ENCODE measurements at regions not wholly inside any gene's neighbourhood (a gene's known extent, or its start where the extent isn't known, plus 50 kb on each side); places are given as distances from the start of the nearest gene placed in this dataset.

- no peaks in the 10 kb centered on the region for H3K27me3 Mint-ChIP-seq
- no peaks in the 10 kb centered on the region for H3K4me1 Mint-ChIP-seq (ENCODE audit: low read depth)
- H3K36me3 Mint-ChIP-seq (ENCODE audit: low read depth) = no peaks in the 10 kb centered on the region
- POLR2A ChIA-PET = interaction anchor here (0.7 kb wide), 1 partner anchor 11 kb away, joined by 4 read pairs; no protein-coding TSS in a partner anchor
- H3K27ac Mint-ChIP-seq = no peak overlapping the region
- DNase-seq (no peak), ATAC-seq (no peak)
- intact Hi-C loops (cut with micrococcal nuclease) = no loop called here
- CTCF ChIA-PET = no interaction called here
- no peak overlapping the region for H3K4me3 Mint-ChIP-seq
- no peak for TF ChIP-seq CTCF (IDR thresholded peaks at IDR 0.05)
- H3K9me3 Mint-ChIP-seq = peaks cover 3% of the 10 kb centered on the region
Observed at GRCh38 chr13:86135856-86136255, 336.6 kb upstream of the SLITRK6 start.

GRCh38 chr13:86121881-86122280 lies 322.7 kb upstream of the SLITRK6 start:
- no peak for DNase-seq
- TF ChIP-seq CTCF (IDR thresholded peaks at IDR 0.05) = no peak
- Mint-ChIP-seq H3K4me1 (ENCODE audit: low read depth) (no peaks in the 10 kb centered on the region), H3K9me3 (peaks cover 9% of the 10 kb centered on the region), H3K36me3 (ENCODE audit: low read depth) (no peaks in the 10 kb centered on the region), H3K27me3 (no peaks in the 10 kb centered on the region), H3K27ac (no peak overlapping the region), H3K4me3 (no peak overlapping the region)
- CTCF ChIA-PET = no interaction called here
- intact Hi-C loops (cut with micrococcal nuclease) = no loop called here
- POLR2A ChIA-PET = no interaction called here
- no peak for ATAC-seq

GRCh38 chr13:86109107-86109506 lies 309.9 kb upstream of the SLITRK6 start:
- Mint-ChIP-seq H3K36me3 (ENCODE audit: low read depth) (no peaks in the 10 kb centered on the region), H3K4me1 (ENCODE audit: low read depth) (no peaks in the 10 kb centered on the region), H3K4me3 (no peak overlapping the region), H3K9me3 (peaks cover 28% of the 10 kb centered on the region), H3K27me3 (no peaks in the 10 kb centered on the region), H3K27ac (no peak overlapping the region)
- no peak for ATAC-seq
- ChIA-PET CTCF (no interaction called here), POLR2A (no interaction called here)
- DNase-seq = no peak
- intact Hi-C loops (cut with micrococcal nuclease) = no loop called here
- no peak for TF ChIP-seq CTCF (IDR thresholded peaks at IDR 0.05)

- DNase-seq = no peak
- H3K4me3 Mint-ChIP-seq = no peak overlapping the region
- intact Hi-C loops (cut with micrococcal nuclease) = no loop called here
- CTCF ChIA-PET = no interaction called here
- POLR2A ChIA-PET = interaction anchor here (0.6 kb wide), 1 partner anchor 62 kb away, joined by 5 read pairs; no protein-coding TSS in a partner anchor
- H3K27ac Mint-ChIP-seq = no peak overlapping the region
- peaks cover 28% of the 10 kb centered on the region for H3K9me3 Mint-ChIP-seq
- H3K27me3 Mint-ChIP-seq = no peaks in the 10 kb centered on the region
- TF ChIP-seq CTCF (IDR thresholded peaks at IDR 0.05) = no peak
- ATAC-seq = no peak
- no peaks in the 10 kb centered on the region for H3K4me1 Mint-ChIP-seq (ENCODE audit: low read depth)
- no peaks in the 10 kb centered on the region for H3K36me3 Mint-ChIP-seq (ENCODE audit: low read depth)
Observed at GRCh38 chr13:86108334-86108733, 309.1 kb upstream of the SLITRK6 start.

- H3K9me3 Mint-ChIP-seq = peaks cover 3% of the 10 kb centered on the region
- no peaks in the 10 kb centered on the region for H3K36me3 Mint-ChIP-seq (ENCODE audit: low read depth)
- no peak for DNase-seq
- H3K27ac Mint-ChIP-seq = no peak overlapping the region
- POLR2A ChIA-PET = no interaction called here
- H3K4me3 Mint-ChIP-seq = no peak overlapping the region
- intact Hi-C loops (cut with micrococcal nuclease) = no loop called here
- CTCF ChIA-PET = no interaction called here
- H3K27me3 Mint-ChIP-seq = no peaks in the 10 kb centered on the region
- TF ChIP-seq CTCF (IDR thresholded peaks at IDR 0.05) = no peak
- H3K4me1 Mint-ChIP-seq (ENCODE audit: low read depth) = no peaks in the 10 kb centered on the region
- ATAC-seq = no peak
Observed at GRCh38 chr13:86098511-86098910, 299.3 kb upstream of the SLITRK6 start.

Data from activated CD8-positive, alpha-beta T cell treated with anti-CD3 and anti-CD28 coated beads for 36 hours (primary cell).